ENCODE measurements at regions not wholly inside any gene's neighbourhood (a gene's known extent, or its start where the extent isn't known, plus 50 kb on each side); places are given as distances from the start of the nearest gene placed in this dataset.

GRCh38 chr11:11157185-11157584 is 195.9 kb downstream of the CSNK2A3 start:
- H3K27ac ChIP-seq (replicated peaks) = no peak overlapping the region
- DNase-seq = no peak
- H3K9me3 ChIP-seq (replicated peaks) = peaks cover 15% of the 10 kb centered on the region
- peak; percentile 56 for TF ChIP-seq CTCF (IDR thresholded peaks at IDR 0.05; ENCODE audit: borderline replicate concordance)
- H3K4me1 ChIP-seq = peaks cover 8% of the 10 kb centered on the region
- no peak overlapping the region for H3K4me3 ChIP-seq
- H3K36me3 ChIP-seq = no peaks in the 10 kb centered on the region
- H3K27me3 ChIP-seq (ENCODE audit: low read depth) = no peaks in the 10 kb centered on the region
- intact Hi-C loops (cut with micrococcal nuclease) = no loop called here

- Histone ChIP-seq H3K9me3 (replicated peaks) (peaks cover 14% of the 10 kb centered on the region), H3K36me3 (no peaks in the 10 kb centered on the region), H3K4me3 (no peak overlapping the region), H3K4me1 (peaks cover 8% of the 10 kb centered on the region), H3K27ac (replicated peaks) (no peak overlapping the region), H3K27me3 (ENCODE audit: low read depth) (no peaks in the 10 kb centered on the region)
- DNase-seq = no peak
- peak; percentile 61 for TF ChIP-seq CTCF (IDR thresholded peaks at IDR 0.05; ENCODE audit: borderline replicate concordance)
- intact Hi-C loops (cut with micrococcal nuclease) = no loop called here
These were observed 196.9 kb downstream of the CSNK2A3 start for GRCh38 chr11:11155962-11156815.

- Histone ChIP-seq H3K4me1 (peaks cover 18% of the 10 kb centered on the region), H3K27me3 (ENCODE audit: low read depth) (no peaks in the 10 kb centered on the region), H3K27ac (replicated peaks) (no peak overlapping the region), H3K4me3 (no peak overlapping the region), H3K36me3 (no peaks in the 10 kb centered on the region), H3K9me3 (replicated peaks) (no peaks in the 10 kb centered on the region)
- TF ChIP-seq CTCF (IDR thresholded peaks at IDR 0.05; ENCODE audit: borderline replicate concordance) = no peak
- DNase-seq = no peak
- intact Hi-C loops (cut with micrococcal nuclease) = no loop called here
These were observed 200.2 kb downstream of the CSNK2A3 start for GRCh38 chr11:11152877-11153276.

GRCh38 chr11:11149671-11150459 is 203.2 kb downstream of the CSNK2A3 start:
- H3K9me3 ChIP-seq (replicated peaks) = no peaks in the 10 kb centered on the region
- no peak overlapping the region for H3K27ac ChIP-seq (replicated peaks)
- no peak overlapping the region for H3K4me3 ChIP-seq
- TF ChIP-seq CTCF (IDR thresholded peaks at IDR 0.05; ENCODE audit: borderline replicate concordance) = no peak
- DNase-seq = no peak
- peaks cover 14% of the 10 kb centered on the region for H3K4me1 ChIP-seq
- no peaks in the 10 kb centered on the region for H3K27me3 ChIP-seq (ENCODE audit: low read depth)
- intact Hi-C loops (cut with micrococcal nuclease) = no loop called here
- H3K36me3 ChIP-seq = no peaks in the 10 kb centered on the region

- Histone ChIP-seq H3K27ac (replicated peaks) (peak overlapping the region; percentile 70), H3K27me3 (ENCODE audit: low read depth) (no peaks in the 10 kb centered on the region)
- intact Hi-C loops (cut with micrococcal nuclease) = no loop called here
These were observed 204.5 kb downstream of the CSNK2A3 start for GRCh38 chr11:11148596-11148995.

More at GRCh38 chr11:11148596-11148995, 204.5 kb downstream of the CSNK2A3 start:
- TF ChIP-seq CTCF (IDR thresholded peaks at IDR 0.05; ENCODE audit: borderline replicate concordance) = no peak
- H3K4me1 ChIP-seq = peaks cover 14% of the 10 kb centered on the region
- H3K4me3 ChIP-seq = no peak overlapping the region
- no peak for DNase-seq
- no peaks in the 10 kb centered on the region for H3K36me3 ChIP-seq
- H3K9me3 ChIP-seq (replicated peaks) = no peaks in the 10 kb centered on the region
